Urinary bladder (tissue), 3 donors: ENCODE measurements at regions not wholly inside any gene's neighbourhood (a gene's known extent, or its start where the extent isn't known, plus 50 kb on each side); places are given as distances from the start of the nearest gene placed in this dataset.

Experiments used
- DNase-seq: peaks from one replicate; pipeline ENCODE4 v3.0.0-alpha.2; 2015; ENCODE audit errors: extremely low spot score
- H3K27ac ChIP-seq: one replicate; pipeline ENCODE4 v1.5.1; 2013; ENCODE audit warnings: low read depth, mild to moderate bottlenecking, moderate library complexity
- H3K36me3 ChIP-seq: one replicate; pipeline ENCODE4 v1.6.1; 2013; ENCODE audit warnings: mild to moderate bottlenecking, moderate library complexity; ENCODE audit not compliant: insufficient read depth
- H3K4me1 ChIP-seq: one replicate; pipeline ENCODE4 v1.6.1; 2013; ENCODE audit warnings: mild to moderate bottlenecking, moderate library complexity; ENCODE audit not compliant: insufficient read depth
- H3K4me3 ChIP-seq: one replicate; pipeline ENCODE4 v1.5.1; 2013; ENCODE audit warnings: low read depth, low read length
- WGBS: extraction: QIAGEN DNeasy Blood & Tissue Kit; methylation state at CpG from one replicate; pipeline ENCODE4 v1.1.7; 2013; 5-methylcytosine and 5-hydroxymethylcytosine counted together
- donor health status: healthy with polysubstance abuse.
- donor health status: healthy.

DNA sequence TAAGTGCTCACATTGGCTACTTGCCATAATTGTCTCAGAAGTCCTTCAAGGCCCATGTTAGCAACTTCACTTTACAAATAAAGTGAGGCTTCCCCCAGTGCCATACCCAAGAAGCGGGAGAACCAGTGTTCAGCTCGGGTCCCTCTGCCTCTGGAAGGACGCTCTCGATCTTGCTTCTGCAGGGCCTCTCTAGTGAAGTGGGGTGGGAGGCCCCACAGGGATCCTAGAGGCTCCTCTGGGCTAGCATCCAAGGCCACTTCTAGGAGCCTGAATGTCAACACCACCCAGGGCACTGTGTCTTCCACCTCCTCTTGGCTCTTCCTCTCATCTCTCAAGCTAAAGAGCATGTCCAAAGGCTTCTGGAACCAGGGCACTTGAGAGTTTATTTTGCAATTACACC, 282.5 kb downstream of the GADD45G start:
- no peak for DNase-seq
- 97% methylated on average over 4 of the region's 4 CpGs for WGBS
- no peaks in the 10 kb centered on the region for H3K4me1 ChIP-seq
- H3K4me3 ChIP-seq: no peak overlapping the region
- H3K27ac ChIP-seq: no peak overlapping the region
- H3K36me3 ChIP-seq: no peaks in the 10 kb centered on the region

DNA sequence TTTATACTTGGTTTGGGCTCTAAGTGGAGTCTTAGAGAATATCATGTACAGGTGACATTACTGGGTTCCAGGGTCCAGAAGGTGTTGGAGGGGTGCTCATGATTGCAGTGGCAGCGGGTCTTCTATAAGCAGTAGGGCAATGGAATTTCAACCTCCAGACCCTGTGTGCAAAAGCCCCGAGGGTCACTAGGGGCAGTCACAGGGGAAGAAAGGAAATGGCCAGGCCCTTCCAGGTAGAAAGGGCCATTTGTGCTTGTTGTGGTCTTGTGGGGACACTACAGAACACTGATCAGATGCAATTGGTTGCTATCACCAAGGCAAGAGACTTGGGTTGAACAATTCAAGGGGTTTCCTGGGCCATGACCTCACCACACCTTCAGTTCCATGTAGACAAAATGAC, 283.4 kb downstream of the GADD45G start:
- no peaks in the 10 kb centered on the region for H3K36me3 ChIP-seq
- DNase-seq: no peak
- 94% methylated on average over 2 of the region's 2 CpGs for WGBS
- no peak overlapping the region for H3K4me3 ChIP-seq
- H3K4me1 ChIP-seq: no peaks in the 10 kb centered on the region
- no peak overlapping the region for H3K27ac ChIP-seq

DNA sequence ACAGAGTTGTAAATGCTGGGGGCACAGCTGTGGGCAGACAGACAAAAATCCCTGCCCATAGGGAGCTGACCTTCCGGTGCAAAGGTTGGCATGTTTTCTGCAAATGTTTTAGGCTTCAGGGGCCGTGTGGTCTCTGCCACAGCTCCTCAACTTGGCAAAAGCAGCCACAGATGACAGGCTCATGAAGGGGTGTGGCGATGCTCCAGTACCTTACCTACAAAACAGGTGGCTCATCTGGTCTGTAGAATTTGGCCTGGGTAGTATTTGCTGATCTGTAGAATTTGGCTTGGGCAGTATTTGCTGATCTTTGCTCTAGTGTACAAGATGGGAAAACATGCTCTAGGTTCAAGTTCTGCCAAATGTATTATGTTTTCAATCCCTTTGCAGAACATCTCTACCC, 283.9 kb downstream of the GADD45G start:
- Histone ChIP-seq H3K27ac (no peak overlapping the region), H3K4me1 (no peaks in the 10 kb centered on the region), H3K4me3 (no peak overlapping the region), H3K36me3 (no peaks in the 10 kb centered on the region)
- WGBS: 96% methylated on average over 3 of the region's 3 CpGs
- DNase-seq: no peak

DNA sequence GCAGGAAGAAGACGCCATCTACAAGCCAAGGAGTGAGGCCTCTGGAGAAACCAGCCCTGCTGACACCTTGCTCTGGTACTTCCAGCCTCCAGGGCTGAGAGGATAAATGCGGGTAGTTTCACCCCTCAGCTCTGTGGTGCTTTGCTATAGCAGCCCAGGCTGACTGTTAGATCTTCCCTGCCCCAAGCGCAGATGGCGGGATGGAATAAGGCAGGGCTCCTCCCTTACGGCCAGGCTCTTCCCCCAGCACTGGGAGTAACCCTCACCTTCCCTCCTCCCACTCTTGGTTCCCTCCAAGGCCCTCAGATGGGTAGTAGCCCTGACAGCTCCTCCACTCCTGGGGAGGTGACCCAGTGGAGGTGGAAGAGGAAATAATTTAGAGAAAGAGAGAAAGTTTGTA, 285.1 kb downstream of the GADD45G start:
- 86% methylated on average over 5 of the region's 5 CpGs for WGBS
- DNase-seq: no peak

DNA sequence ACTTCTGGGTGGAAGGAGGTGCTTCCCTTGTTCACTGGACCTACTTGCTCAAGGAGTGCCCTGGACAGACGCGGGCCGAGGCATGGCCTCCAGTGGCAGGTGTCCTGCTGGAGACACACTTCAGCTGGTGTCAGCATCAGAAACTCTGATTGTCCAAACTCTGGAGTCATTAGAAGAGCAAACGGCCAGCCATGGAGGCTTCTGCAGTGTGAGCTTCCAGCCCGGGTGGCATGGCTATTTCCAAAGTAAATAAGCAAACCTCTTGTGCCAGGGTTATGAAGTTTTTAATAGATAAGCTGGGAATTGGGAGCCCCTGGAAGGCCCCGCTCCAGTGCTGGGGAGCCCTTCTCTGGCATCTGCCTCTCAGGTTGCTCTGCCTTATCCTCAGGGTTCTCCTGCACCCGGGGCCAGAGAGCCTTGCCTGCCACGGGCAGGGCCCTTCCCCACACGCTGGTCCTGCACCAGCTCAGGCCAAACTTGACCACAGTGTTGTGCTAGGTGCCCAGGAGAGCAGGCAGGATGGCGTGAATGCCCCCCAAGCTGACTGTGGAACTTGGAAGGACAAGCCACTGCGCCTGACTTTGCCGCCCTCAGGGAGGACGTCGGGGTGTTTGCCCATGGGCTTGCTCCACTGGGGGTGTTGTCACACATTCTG, 285.6 kb downstream of the GADD45G start:
- no peaks in the 10 kb centered on the region for H3K4me1 ChIP-seq
- H3K4me3 ChIP-seq: no peak overlapping the region
- H3K36me3 ChIP-seq: no peaks in the 10 kb centered on the region
- DNase-seq: no peak
- H3K27ac ChIP-seq: no peak overlapping the region
- 82% methylated on average over 14 of the region's 14 CpGs for WGBS

More for the DNA sequence above, 285.1 kb downstream of the GADD45G start:
- H3K36me3 ChIP-seq: no peaks in the 10 kb centered on the region
- H3K27ac ChIP-seq: no peak overlapping the region
- no peak overlapping the region for H3K4me3 ChIP-seq
- no peaks in the 10 kb centered on the region for H3K4me1 ChIP-seq

DNA sequence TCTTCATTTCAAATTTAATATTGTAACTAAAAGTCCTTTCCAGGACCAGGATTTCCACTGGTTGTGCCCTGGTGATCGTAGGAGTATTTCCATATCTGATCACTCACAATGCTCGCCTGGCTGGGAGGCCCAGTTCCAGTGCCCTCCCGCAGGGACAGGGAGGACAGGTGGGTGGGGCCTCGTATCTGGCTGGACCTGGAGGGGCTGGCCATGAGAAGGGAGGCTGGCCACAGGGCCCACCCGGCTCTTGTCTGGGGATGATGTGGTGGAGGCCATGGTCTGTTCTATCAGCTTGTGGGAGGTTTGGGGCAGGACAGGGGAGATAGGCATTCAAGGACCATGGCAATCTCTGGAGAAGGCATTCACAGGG, 286.4 kb downstream of the GADD45G start:
- DNase-seq: no peak
- Histone ChIP-seq H3K4me1 (no peaks in the 10 kb centered on the region), H3K27ac (no peak overlapping the region), H3K36me3 (no peaks in the 10 kb centered on the region), H3K4me3 (no peak overlapping the region)
- 80% methylated on average over 5 of the region's 5 CpGs for WGBS

DNA sequence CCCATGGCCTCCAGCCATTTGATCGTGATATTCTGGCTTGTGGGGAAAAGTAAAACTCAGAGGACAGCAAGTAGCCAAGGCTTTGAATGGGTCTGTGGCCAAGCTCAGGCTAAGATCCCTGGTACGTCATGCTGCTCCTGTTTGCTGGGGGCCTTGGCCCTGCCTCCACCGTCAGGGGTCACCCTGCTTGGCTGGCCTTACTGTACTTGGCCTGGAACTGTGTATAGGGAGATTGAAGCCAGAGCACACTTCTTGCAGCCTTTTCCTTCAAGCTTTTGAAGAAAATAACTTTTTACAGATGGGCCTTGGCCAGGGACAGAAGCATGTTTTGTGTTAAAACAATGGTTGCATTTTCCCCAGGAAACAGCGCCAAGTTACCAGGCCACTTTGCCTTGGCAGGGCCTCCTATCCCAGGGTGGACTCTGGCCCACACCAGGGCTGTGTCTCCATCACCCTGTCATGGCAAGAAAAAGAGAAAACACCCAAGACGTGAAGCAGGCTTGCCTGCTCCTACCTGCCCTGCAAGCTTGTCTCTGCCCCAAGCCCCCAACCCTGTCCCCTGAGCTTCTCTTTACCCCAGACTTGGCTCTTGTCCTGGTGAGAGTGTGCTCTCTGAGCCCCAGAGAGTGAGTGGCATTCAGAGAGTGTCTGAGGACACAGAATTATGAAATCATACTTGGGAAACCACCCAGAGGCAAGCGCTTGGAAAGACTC, 286.9 kb downstream of the GADD45G start:
- no peaks in the 10 kb centered on the region for H3K36me3 ChIP-seq
- H3K4me1 ChIP-seq: no peaks in the 10 kb centered on the region
- WGBS: 30% methylated on average over 6 of the region's 6 CpGs
- H3K27ac ChIP-seq: no peak overlapping the region
- no peak overlapping the region for H3K4me3 ChIP-seq
- no peak for DNase-seq

DNA sequence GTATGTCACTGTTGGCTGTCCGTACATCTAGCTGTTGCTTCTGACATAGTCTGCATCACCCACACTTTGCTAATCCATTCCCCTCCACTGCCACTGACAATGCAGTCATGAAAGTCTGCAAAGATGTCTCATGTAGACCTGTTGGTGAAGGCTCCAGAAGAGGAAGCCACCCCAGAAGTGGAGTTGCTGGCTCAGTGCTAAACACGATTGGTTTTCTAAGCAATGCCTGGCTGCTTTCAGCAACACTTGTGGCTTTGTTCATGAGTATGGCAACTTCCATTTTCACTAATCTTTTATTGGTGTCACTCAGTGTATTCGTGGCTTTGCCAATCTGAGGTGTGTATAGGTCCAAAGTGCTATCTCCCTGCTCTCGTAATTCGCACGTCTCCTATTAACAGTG, 288.1 kb downstream of the GADD45G start:
- WGBS: 92% methylated on average over 6 of the region's 6 CpGs
- H3K36me3 ChIP-seq: no peaks in the 10 kb centered on the region
- no peak overlapping the region for H3K4me3 ChIP-seq
- H3K4me1 ChIP-seq: no peaks in the 10 kb centered on the region
- no peak for DNase-seq
- H3K27ac ChIP-seq: no peak overlapping the region

DNA sequence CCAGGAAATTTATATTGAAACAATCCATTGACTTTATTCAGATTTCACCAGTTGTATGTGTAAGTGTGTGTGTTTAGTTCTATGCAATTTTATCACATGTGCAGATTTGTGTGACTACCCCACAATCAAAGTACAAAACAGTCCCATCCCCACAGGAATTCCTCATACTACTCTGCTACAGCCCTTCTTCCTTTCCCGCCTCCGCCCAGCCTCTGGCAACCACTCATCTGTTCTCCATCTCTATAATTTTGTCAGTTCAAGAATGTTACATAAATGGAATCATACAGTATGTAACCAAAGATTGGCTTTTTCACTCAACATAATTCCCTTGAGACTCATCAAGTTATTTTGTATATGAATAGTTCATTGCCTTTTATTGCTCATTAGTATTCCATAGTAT, 289.1 kb downstream of the GADD45G start:
- Histone ChIP-seq H3K4me3 (no peak overlapping the region), H3K4me1 (no peaks in the 10 kb centered on the region), H3K27ac (no peak overlapping the region), H3K36me3 (no peaks in the 10 kb centered on the region)
- WGBS: 96% methylated on average over 2 of the region's 2 CpGs
- no peak for DNase-seq

DNA sequence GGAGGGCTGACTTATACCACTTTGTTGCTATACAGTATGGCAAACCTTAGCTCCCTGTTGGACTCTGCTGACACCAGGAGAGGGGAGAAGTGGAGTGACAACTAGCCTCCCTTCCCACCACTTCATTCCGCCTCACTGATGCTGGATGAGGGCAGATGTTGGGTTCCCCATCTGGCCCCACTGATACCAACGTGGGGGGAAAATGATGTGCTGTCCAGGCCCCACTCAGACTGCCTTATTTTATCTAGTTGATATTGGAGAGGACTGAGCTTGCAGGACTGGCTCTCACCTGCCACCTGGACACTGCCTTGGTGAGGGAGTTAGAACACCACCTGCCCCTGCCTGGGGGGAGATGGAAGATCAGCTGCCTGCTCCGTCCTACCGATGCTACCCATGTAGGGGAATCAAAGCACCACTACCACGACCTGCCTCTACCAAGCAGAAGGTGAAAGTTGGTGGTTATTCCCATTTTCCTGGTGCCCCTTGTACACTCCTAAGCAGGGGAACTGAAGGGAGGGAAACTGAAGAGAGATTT, 292.1 kb downstream of the GADD45G start:
- no peak for DNase-seq
- no peak overlapping the region for H3K27ac ChIP-seq
- no peak overlapping the region for H3K4me3 ChIP-seq
- no peaks in the 10 kb centered on the region for H3K4me1 ChIP-seq
- WGBS: 87% methylated on average over 5 of the region's 5 CpGs
- H3K36me3 ChIP-seq: no peaks in the 10 kb centered on the region

DNA sequence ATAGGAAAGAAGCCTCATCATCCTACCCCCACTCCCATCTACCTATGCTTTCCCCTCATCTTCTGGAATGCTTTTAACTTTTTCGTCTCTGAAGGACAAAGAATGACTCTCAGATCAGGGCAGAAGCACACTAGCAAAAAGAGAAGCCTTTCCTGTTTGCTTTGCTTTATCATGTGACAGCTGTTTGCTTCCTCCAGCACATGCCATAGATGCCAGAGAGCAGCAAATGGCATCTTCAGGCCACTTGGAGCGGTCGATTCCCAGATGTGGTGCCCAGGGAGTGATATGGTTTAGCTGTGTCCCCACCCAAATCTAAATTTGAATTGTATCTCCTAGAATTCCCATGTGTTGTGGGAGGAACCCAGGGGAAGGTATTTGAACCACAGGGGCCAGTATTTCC, 294.8 kb downstream of the GADD45G start:
- H3K4me1 ChIP-seq: no peaks in the 10 kb centered on the region
- no peak overlapping the region for H3K27ac ChIP-seq
- no peaks in the 10 kb centered on the region for H3K36me3 ChIP-seq
- 78% methylated on average over 3 of the region's 3 CpGs for WGBS
- no peak for DNase-seq
- H3K4me3 ChIP-seq: no peak overlapping the region

DNA sequence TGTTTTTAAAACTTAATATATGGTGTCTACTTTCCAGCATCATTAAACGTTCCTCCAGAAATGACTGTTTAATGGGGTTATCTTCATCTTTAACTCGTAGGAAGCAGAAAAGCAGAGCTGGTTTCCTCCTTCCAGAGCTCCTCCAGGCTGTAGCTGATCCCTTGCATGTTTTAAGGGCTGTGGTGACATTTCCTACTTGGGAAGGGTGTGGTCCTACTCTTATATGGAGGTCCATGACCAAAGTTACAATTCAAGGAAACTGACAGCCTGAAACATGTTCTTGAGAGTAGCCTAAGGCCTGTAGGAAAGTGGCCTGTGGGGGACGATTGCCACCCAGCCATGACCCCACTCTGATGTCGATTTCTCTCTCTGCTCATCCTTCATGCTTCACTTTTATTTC, 297.1 kb downstream of the GADD45G start:
- no peak for DNase-seq
- 80% methylated on average over 4 of the region's 4 CpGs for WGBS
- no peaks in the 10 kb centered on the region for H3K4me1 ChIP-seq
- no peaks in the 10 kb centered on the region for H3K36me3 ChIP-seq
- no peak overlapping the region for H3K4me3 ChIP-seq
- no peak overlapping the region for H3K27ac ChIP-seq

DNA sequence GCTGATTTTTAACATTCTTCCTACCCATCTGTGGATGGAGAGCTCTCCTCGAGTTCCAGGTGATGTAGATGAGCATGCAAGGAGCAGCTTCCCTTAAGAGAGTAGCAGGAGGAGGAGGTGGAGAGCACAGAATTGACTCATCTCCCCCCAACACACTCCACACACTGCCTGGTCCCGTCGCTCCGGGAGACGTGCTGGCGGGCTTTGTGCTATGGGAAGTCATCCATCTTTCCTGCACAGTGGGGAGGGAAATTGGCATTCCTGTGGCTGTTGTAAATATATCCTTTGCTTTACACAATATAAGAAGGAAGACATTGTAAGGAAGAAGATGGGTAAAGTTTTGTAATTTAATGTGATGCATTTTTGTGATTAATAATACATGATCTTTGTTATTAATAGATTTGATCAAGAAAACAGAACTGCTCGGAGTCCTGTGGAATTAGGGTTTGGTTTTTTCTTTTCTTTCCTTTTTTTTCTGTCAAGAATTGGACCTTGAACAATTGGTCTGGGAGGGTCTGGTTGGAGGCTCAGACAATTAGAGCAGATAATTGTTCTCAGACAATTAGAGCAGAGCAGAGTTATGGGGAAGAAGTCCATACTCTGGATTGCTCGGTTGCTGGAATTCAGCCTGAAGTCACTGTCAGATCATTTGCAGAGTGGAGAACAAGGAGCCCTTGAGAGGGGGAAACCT, 297.8 kb downstream of the GADD45G start:
- DNase-seq: no peak
- Histone ChIP-seq H3K4me3 (no peak overlapping the region), H3K4me1 (no peaks in the 10 kb centered on the region), H3K27ac (no peak overlapping the region), H3K36me3 (no peaks in the 10 kb centered on the region)
- 52% methylated on average over 8 of the region's 8 CpGs for WGBS

DNA sequence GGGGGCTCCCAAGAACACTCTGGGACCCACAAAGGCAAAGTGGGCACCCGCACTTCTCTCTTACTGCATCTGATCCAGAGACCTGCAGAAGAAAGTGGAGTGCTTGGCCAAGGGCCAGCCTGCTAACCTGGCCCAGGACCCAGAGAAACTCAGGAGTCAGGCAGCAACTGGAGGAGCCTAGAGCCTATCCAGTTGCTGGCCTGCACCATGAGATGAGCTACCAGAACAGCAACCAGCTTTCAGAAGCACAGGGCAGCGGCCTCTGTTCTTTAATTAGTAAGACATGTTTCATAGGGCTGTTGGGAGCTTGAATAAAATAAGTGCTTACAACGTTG, 298.3 kb downstream of the GADD45G start:
- H3K4me1 ChIP-seq: no peaks in the 10 kb centered on the region
- no peak for DNase-seq
- no peaks in the 10 kb centered on the region for H3K36me3 ChIP-seq
- no peak overlapping the region for H3K27ac ChIP-seq
- H3K4me3 ChIP-seq: no peak overlapping the region
- 88% methylated on average over 3 of the region's 3 CpGs for WGBS
